ENCODE measurements at regions not wholly inside any gene's neighbourhood (a gene's known extent, or its start where the extent isn't known, plus 50 kb on each side); places are given as distances from the start of the nearest gene placed in this dataset.

GRCh38 chr10:107451047-107451446 is 286.5 kb upstream of the SORCS1 start:
- TF ChIP-seq CTCF (IDR thresholded peaks at IDR 0.05; ENCODE audit: poor library complexity, severe bottlenecking) (no peak), SMC3 (conservative IDR thresholded peaks at IDR 0.05; ENCODE audit: poor library complexity) (no peak), REST (IDR thresholded peaks at IDR 0.05; ENCODE audit: borderline replicate concordance) (no peak), POLR2AphosphoS5 (IDR thresholded peaks at IDR 0.05) (no peak), EP300 (conservative IDR thresholded peaks at IDR 0.05; ENCODE audit: poor library complexity, severe bottlenecking) (no peak), EZH2 (IDR thresholded peaks at IDR 0.05; ENCODE audit: borderline replicate concordance, insufficient read depth, low read length, poor library complexity, severe bottlenecking) (no peak), TAF1 (IDR thresholded peaks at IDR 0.05; ENCODE audit: low read depth) (no peak), RAD21 (conservative IDR thresholded peaks at IDR 0.05) (no peak)
